Hematopoietic multipotent progenitor cell treated with erythropoietin and hydrocortisone succinate and interleukin-3 and kit ligand, for 8 days (in vitro differentiated cells): ENCODE measurements at regions not wholly inside any gene's neighbourhood (a gene's known extent, or its start where the extent isn't known, plus 50 kb on each side); places are given as distances from the start of the nearest gene placed in this dataset.

ENCODE experiments used
- DNase-seq: peaks from one replicate; pipeline ENCODE4 v3.0.0-alpha.2; 2015

- DNase-seq: peak; percentile 14
These were observed 120.8 kb upstream of the RRP15 start for GRCh38 chr1:218164111-218164929.

GRCh38 chr1:218164930-218165700 lies 120.0 kb upstream of the RRP15 start:
- no peak for DNase-seq

- DNase-seq: no peak
These were observed 119.4 kb upstream of the RRP15 start for GRCh38 chr1:218165701-218166114.

GRCh38 chr1:218166268-218166945 lies 118.7 kb upstream of the RRP15 start:
- no peak for DNase-seq

- peak; percentile 19 for DNase-seq
These were observed 113.7 kb upstream of the RRP15 start for GRCh38 chr1:218171302-218171893.

GRCh38 chr1:218182455-218182854 lies 102.6 kb upstream of the RRP15 start:
- no peak for DNase-seq

- DNase-seq: no peak
These were observed 84.1 kb upstream of the RRP15 start for GRCh38 chr1:218200979-218201378.

GRCh38 chr1:218201601-218202000 lies 83.5 kb upstream of the RRP15 start:
- DNase-seq: no peak

- no peak for DNase-seq
These were observed 79.4 kb upstream of the RRP15 start for GRCh38 chr1:218205721-218206120.

GRCh38 chr1:218207194-218207593 lies 77.9 kb upstream of the RRP15 start:
- no peak for DNase-seq

GRCh38 chr1:218209351-218209861 lies 75.7 kb upstream of the RRP15 start:
- no peak for DNase-seq

- no peak for DNase-seq
These were observed 73.9 kb upstream of the RRP15 start for GRCh38 chr1:218211241-218211640.

GRCh38 chr1:218217040-218217439 lies 68.1 kb upstream of the RRP15 start:
- no peak for DNase-seq

- no peak for DNase-seq
These were observed 65.6 kb upstream of the RRP15 start for GRCh38 chr1:218219460-218219859.

- DNase-seq: no peak
These were observed 61.0 kb upstream of the RRP15 start for GRCh38 chr1:218224101-218224500.

- no peak for DNase-seq
These were observed 59.1 kb upstream of the RRP15 start for GRCh38 chr1:218226005-218226404.
